Activated CD8-positive, alpha-beta T cell treated with anti-CD3 and anti-CD28 coated beads, Interleukin-2, amount 10 ng/mL, durations not matched to agents 7 days and 5 days (primary cell): ENCODE measurements at regions not wholly inside any gene's neighbourhood (a gene's known extent, or its start where the extent isn't known, plus 50 kb on each side); places are given as distances from the start of the nearest gene placed in this dataset.
"Not testable (repeated sequence)": the region's sequence is repeated elsewhere in the genome, so short reads cannot be mapped to it uniquely, and the experiment has no call there.

Experiments used
- ATAC-seq: fragments of 150-1000 bp; cut with Tn5 transposase; one replicate; pipeline ENCODE4 v1.10.0; 2021; ENCODE audit warnings: moderate library complexity
- CTCF ChIA-PET: fragments of 350-600 bp; sonication (Branson Sonifier 250); formaldehyde crosslinking; loops from one replicate; lab custom pipeline; 2021; ENCODE audit warnings: antibody characterized with exemption; lab: Charles Lee
- POLR2A ChIA-PET: fragments of 350-600 bp; sonication (Branson Sonifier 250); formaldehyde crosslinking; loops from one replicate; lab custom pipeline; 2021; ENCODE audit warnings: antibody characterized with exemption; lab: Charles Lee
- DNase-seq: peaks from one replicate; pipeline ENCODE4 v3.0.0-alpha.2; 2020
- H3K27ac Mint-ChIP-seq: one replicate; pipeline ENCODE4 v1.8.0; 2021; ENCODE audit warnings: mild to moderate bottlenecking, mixed read lengths
- H3K27me3 Mint-ChIP-seq: one replicate; pipeline ENCODE4 v1.8.0; 2021; ENCODE audit warnings: low read depth, mixed read lengths
- H3K36me3 Mint-ChIP-seq: one replicate; pipeline ENCODE4 v1.8.0; 2021; ENCODE audit warnings: low read depth, mixed read lengths
- H3K4me1 Mint-ChIP-seq: one replicate; pipeline ENCODE4 v1.8.0; 2021; ENCODE audit warnings: low read depth, mixed read lengths
- H3K4me3 Mint-ChIP-seq: one replicate; pipeline ENCODE4 v1.8.0; 2021; ENCODE audit warnings: mild to moderate bottlenecking, mixed read lengths
- H3K9me3 Mint-ChIP-seq: one replicate; pipeline ENCODE4 v1.8.0; 2022; ENCODE audit warnings: mixed read lengths; ENCODE audit not compliant: insufficient read depth

DNA sequence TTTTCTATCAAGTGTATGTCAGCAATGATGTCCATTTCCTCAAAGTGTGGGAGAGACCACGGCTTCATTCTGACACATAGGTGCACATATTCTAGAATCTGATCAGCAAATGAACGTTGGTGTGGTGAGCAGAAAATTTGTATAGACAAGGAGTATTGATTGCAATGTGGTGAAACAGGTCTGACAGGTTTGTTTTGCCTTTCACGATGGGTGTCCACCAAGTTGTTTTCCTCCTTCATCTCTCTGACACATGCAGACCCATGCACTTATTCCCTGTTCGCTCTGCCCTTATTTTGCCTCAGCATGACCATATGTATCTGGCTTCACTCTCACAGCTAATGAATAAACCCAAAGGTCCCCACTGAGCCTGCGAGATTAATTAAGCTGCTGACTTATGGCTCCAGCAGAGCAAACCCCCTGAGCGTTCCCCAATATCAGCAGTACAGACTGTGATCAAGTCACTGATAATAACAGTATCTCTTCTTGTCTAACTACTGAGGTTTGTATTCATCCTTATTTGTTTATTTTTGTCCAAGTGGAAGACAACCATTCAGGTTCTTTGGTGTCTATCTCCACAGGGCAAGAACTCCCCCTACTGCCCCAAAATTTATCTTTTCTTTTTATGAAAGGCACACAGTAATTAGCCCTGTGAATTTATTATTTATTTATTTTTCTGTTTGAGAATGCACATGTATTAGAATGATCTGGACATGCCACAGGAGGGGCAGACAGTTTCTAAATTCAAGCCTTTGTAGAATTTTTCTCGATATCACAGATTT is 178.3 kb upstream of the HSFY2 start:
- Mint-ChIP-seq H3K27ac (no peak overlapping the region), H3K27me3 (no peaks in the 10 kb centered on the region), H3K4me3 (no peak overlapping the region), H3K36me3 (peaks cover 5% of the 10 kb centered on the region), H3K4me1 (no peaks in the 10 kb centered on the region), H3K9me3 (peaks cover 8% of the 10 kb centered on the region)
- CTCF ChIA-PET = no interaction called here
- POLR2A ChIA-PET = no interaction called here
- DNase-seq (no peak), ATAC-seq (no peak)

DNA sequence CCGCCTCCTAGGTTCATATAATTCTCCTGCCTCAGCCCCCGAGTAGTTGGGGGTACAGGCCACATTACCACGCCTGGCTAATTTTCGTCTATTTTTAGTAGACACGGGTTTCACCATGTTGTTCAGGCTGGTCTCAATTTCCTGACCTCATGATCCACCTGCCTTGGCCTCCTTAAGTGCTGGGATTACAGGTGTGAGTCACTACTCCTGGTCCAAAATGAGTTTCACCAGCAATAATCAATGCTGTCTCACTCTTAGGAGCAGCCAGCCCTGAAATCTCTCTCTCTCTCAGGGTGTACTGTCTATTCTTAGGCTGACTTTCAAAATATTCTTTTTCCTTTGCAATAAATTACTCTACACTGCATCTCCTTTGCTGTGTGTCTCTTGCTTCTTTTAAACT is 177.5 kb upstream of the HSFY2 start:
- Mint-ChIP-seq H3K36me3 (peaks cover 5% of the 10 kb centered on the region), H3K27ac (no peak overlapping the region), H3K27me3 (no peaks in the 10 kb centered on the region), H3K9me3 (peaks cover 8% of the 10 kb centered on the region), H3K4me3 (no peak overlapping the region), H3K4me1 (no peaks in the 10 kb centered on the region)
- DNase-seq = no peak
- no peak for ATAC-seq
- ChIA-PET POLR2A (no interaction called here), CTCF (no interaction called here)

GRCh38 chrY:18936831-18937230 is 163.3 kb upstream of the HSFY2 start:
- POLR2A ChIA-PET = no interaction called here

GRCh38 chrY:18919256-18919655 is 145.7 kb upstream of the HSFY2 start:
- POLR2A ChIA-PET = no interaction called here
- no peak for DNase-seq
- Mint-ChIP-seq H3K36me3 (no peaks in the 10 kb centered on the region), H3K27ac (no peak overlapping the region), H3K9me3 (no peaks in the 10 kb centered on the region), H3K27me3 (no peaks in the 10 kb centered on the region), H3K4me3 (no peak overlapping the region), H3K4me1 (no peaks in the 10 kb centered on the region)
- CTCF ChIA-PET = no interaction called here
- no peak for ATAC-seq

More at GRCh38 chrY:18936831-18937230, 163.3 kb upstream of the HSFY2 start:
- ATAC-seq = no peak
- H3K36me3 Mint-ChIP-seq = no peaks in the 10 kb centered on the region
- CTCF ChIA-PET = no interaction called here
- no peaks in the 10 kb centered on the region for H3K4me1 Mint-ChIP-seq
- no peak overlapping the region for H3K27ac Mint-ChIP-seq
- H3K4me3 Mint-ChIP-seq = no peak overlapping the region
- no peaks in the 10 kb centered on the region for H3K27me3 Mint-ChIP-seq
- no peaks in the 10 kb centered on the region for H3K9me3 Mint-ChIP-seq
- no peak for DNase-seq

GRCh38 chrY:18912846-18913245 is 139.3 kb upstream of the HSFY2 start:
- no peak for DNase-seq
- Mint-ChIP-seq H3K36me3 (no peaks in the 10 kb centered on the region), H3K9me3 (no peaks in the 10 kb centered on the region), H3K4me3 (no peak overlapping the region), H3K27ac (no peak overlapping the region), H3K27me3 (no peaks in the 10 kb centered on the region), H3K4me1 (no peaks in the 10 kb centered on the region)
- ChIA-PET POLR2A (no interaction called here), CTCF (no interaction called here)
- no peak for ATAC-seq

DNA sequence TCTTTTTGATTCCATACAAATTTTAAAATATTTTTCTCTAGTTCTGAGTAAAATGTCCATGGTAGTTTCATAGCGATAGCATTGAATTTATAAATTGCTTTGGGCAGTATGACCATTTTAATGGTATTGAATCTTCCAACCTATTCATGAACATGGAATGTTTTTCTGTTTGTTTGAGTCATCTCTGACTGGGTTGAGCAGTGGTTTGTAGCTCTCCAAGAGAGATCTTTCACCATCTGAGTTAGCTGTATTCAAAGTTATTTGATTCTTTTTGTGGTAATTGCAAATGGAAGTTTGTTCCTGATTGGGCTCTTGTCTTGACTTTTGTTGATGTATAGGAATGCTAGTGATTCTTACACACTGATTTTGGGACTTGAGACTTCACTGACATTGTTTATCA is 136.3 kb upstream of the HSFY2 start:
- H3K27me3 Mint-ChIP-seq = no peaks in the 10 kb centered on the region
- H3K9me3 Mint-ChIP-seq = no peaks in the 10 kb centered on the region
- POLR2A ChIA-PET = no interaction called here
- H3K4me1 Mint-ChIP-seq = no peaks in the 10 kb centered on the region
- CTCF ChIA-PET = no interaction called here
- H3K27ac Mint-ChIP-seq = no peak overlapping the region
- no peaks in the 10 kb centered on the region for H3K36me3 Mint-ChIP-seq
- ATAC-seq = no peak
- DNase-seq = no peak
- H3K4me3 Mint-ChIP-seq = no peak overlapping the region

- ATAC-seq, POLR2A ChIA-PET, H3K36me3 Mint-ChIP-seq, H3K4me3 Mint-ChIP-seq, DNase-seq, H3K4me1 Mint-ChIP-seq, H3K27ac Mint-ChIP-seq, H3K9me3 Mint-ChIP-seq, CTCF ChIA-PET, H3K27me3 Mint-ChIP-seq: not testable (repeated sequence)
Measured at GRCh38 chrY:18906198-18906597, 132.7 kb upstream of the HSFY2 start.

DNA sequence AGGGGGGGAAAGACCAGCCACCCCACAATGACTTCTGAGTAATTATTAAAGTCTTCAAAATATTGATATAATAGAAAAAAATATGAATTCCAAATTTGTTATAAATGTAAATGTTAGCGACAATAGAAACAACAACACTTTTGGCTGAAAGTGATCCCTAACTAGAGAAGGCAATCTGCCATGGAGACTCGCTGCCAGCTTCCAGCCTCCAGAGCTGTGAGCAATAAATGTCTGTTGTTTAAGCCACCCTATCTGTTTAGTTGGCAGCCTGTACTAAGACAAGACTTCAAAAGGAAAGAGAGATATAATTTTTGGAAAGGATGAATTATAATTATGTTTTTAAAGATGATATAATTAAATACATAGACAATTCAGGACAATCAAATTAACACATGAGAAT is 130.8 kb upstream of the HSFY2 start:
- POLR2A ChIA-PET = no interaction called here

GRCh38 chrY:18891994-18892393 is 118.5 kb upstream of the HSFY2 start:
- H3K4me1 Mint-ChIP-seq = no peaks in the 10 kb centered on the region
- POLR2A ChIA-PET = no interaction called here
- DNase-seq (no peak), ATAC-seq (no peak)
- no peaks in the 10 kb centered on the region for H3K9me3 Mint-ChIP-seq
- no peaks in the 10 kb centered on the region for H3K27me3 Mint-ChIP-seq
- H3K4me3 Mint-ChIP-seq = no peak overlapping the region
- CTCF ChIA-PET = no interaction called here
- no peaks in the 10 kb centered on the region for H3K36me3 Mint-ChIP-seq
- no peak overlapping the region for H3K27ac Mint-ChIP-seq

More for the DNA sequence above, 130.8 kb upstream of the HSFY2 start:
- H3K4me3 Mint-ChIP-seq = no peak overlapping the region
- no peak for DNase-seq
- ATAC-seq = no peak
- H3K36me3 Mint-ChIP-seq = no peaks in the 10 kb centered on the region
- H3K4me1 Mint-ChIP-seq = no peaks in the 10 kb centered on the region
- H3K27me3 Mint-ChIP-seq = no peaks in the 10 kb centered on the region
- H3K27ac Mint-ChIP-seq = no peak overlapping the region
- no peaks in the 10 kb centered on the region for H3K9me3 Mint-ChIP-seq
- CTCF ChIA-PET = no interaction called here

DNA sequence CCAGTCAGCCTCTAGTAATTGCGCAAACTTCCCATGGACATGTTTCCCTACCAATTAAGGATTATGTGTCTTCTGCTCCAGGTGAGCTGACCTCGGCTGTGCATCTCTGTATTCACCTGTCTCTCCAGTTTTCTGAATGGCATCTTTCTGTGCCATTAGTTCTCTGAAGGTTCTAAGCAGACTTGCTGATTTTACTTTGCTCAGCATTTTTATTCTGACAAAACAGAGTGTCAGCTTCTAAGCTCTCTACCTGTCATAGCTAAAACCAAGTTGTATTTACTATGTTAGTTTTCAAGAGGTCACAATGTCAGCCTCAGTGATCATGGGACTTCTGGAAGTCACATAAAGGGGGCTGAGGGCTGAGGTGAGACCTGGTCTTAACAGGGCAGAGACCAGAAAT is 116.0 kb upstream of the HSFY2 start:
- Mint-ChIP-seq H3K36me3 (no peaks in the 10 kb centered on the region), H3K9me3 (no peaks in the 10 kb centered on the region), H3K27ac (no peak overlapping the region), H3K4me3 (no peak overlapping the region), H3K4me1 (no peaks in the 10 kb centered on the region), H3K27me3 (no peaks in the 10 kb centered on the region)
- POLR2A ChIA-PET = no interaction called here
- CTCF ChIA-PET = no interaction called here
- no peak for ATAC-seq
- DNase-seq = no peak

DNA sequence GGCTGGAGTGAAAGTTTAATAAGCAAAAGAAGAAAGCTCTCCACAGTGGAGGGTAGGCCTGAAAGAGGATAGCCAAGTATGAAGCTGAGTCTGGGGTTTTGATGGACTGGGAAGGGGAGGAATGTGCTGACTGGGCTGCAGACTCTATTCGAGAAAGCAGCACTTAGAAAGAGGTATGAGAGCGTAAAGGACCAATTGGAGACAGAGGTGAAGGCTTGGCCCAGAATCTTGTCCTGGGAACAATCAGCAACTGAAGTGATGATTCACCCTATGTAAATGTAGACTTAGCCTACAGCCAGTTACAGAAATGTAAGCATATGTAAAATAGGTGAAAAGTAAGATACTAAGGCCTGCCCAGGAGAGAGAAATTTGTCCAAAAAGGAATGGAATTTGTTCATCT is 111.2 kb upstream of the HSFY2 start:
- no peaks in the 10 kb centered on the region for H3K9me3 Mint-ChIP-seq
- ATAC-seq (no peak), DNase-seq (no peak)
- H3K4me1 Mint-ChIP-seq = no peaks in the 10 kb centered on the region
- CTCF ChIA-PET = no interaction called here
- no peak overlapping the region for H3K27ac Mint-ChIP-seq
- no peak overlapping the region for H3K4me3 Mint-ChIP-seq
- H3K36me3 Mint-ChIP-seq = no peaks in the 10 kb centered on the region
- POLR2A ChIA-PET = no interaction called here
- no peaks in the 10 kb centered on the region for H3K27me3 Mint-ChIP-seq

DNA sequence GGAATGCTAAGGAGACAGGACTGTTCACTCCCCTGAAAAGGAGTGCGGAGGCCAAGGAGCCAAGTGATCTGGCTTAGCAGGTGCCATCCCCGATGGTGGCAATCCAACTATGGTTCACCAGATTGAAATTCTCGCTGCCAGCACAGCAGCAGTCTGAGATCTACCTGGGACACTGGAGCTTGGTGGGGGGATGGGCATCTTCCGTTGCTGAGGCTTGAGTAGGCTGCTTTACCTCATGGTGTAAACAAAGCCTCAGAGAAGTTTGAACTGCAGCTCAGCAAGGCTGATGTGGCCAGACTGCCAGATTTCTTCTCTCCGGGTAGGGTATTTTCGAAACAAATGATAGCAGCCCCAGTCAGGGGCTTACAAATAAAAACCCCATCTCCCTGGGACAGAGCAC is 95.6 kb upstream of the HSFY2 start:
- CTCF ChIA-PET, H3K9me3 Mint-ChIP-seq, ATAC-seq, H3K27me3 Mint-ChIP-seq, H3K4me3 Mint-ChIP-seq, POLR2A ChIA-PET, H3K4me1 Mint-ChIP-seq, H3K36me3 Mint-ChIP-seq, H3K27ac Mint-ChIP-seq, DNase-seq: not testable (repeated sequence)
